GM18907 (cell line): ENCODE measurements at regions not wholly inside any gene's neighbourhood (a gene's known extent, or its start where the extent isn't known, plus 50 kb on each side); places are given as distances from the start of the nearest gene placed in this dataset.

Source experiments
- ATAC-seq: cut with Tn5 transposase; IDR thresholded peaks from one replicate; pipeline ENCODE4 v1.9.1; 2021; ENCODE audit warnings: mild to moderate bottlenecking, moderate library complexity; ENCODE audit not compliant: unreplicated experiment

DNA sequence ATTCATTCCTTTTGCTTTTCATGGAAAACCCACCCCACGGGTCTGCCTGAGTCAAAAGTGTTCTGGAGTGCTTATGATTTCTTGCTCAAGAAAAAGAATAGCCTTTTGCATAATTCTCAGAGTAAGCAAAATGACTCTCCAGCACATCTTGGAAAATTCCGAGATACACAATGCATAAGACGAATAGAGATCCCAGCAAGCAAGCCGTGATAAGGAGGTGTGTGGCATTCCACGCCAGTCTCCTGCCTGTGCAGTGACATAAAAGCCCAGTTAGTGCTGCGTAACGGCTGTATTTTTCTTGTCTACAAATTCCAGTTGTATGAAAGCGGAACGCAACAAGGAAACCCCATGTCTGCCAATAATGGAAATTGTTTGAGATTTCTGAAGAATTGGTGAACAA, 237.9 kb upstream of the GATB start:
- no peak for ATAC-seq

GRCh38 chr4:151997461-151997860, 236.7 kb upstream of the GATB start:
- ATAC-seq = no peak

GRCh38 chr4:151994429-151994828, 233.6 kb upstream of the GATB start:
- no peak for ATAC-seq

GRCh38 chr4:151993521-151993920, 232.7 kb upstream of the GATB start:
- no peak for ATAC-seq

DNA sequence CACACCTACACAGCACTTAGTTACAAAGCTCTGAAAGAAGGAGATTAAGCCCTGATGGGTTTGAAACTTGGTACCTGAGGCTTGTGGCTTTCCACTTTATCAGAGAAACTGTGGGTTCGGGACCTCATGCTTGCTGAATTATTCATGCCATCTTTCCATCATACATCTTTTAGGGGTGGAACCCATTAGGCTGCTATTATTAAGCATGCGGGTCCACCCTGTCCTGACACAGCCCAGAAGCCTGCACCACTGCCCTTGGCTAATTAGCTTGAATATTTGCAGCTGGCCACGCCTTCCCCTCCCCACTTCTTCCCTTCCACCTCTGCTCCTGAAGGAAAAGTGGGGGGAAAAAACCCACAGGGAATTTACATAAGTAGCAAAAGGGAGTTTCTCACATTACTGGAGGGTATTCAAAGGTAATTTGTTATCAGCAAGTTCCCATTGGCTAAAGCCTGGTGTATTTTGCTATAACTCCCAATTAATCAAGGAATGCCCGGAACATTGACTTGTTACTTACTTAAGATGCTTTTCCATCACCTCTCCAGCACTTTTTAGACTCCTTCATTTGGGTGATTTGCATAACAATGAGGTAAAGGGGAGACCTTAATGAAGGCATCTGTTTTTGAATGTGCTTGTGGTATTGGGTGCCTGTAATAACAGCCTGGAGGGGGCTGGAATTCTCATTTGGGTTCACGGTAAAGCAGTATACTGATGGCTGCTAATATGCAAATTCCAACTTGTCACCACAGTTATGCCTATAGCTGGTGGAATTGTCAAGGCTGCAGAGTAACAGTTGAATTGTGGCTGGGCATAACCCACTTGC, 231.7 kb upstream of the GATB start:
- ATAC-seq = no peak

DNA sequence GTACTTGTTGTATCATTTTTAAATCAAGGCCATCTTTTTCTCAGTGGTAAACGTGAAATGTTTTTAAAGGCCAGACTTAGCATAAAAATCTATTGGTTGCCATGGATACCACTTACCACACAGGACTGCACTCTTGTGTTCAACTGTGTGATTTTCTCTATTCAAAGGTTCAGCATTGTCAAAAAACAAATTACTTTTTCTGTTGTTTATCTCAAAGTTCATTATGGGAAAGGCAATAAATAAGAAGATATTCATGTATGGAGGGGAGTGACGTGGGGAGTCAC, 231.0 kb upstream of the GATB start:
- no peak for ATAC-seq

DNA sequence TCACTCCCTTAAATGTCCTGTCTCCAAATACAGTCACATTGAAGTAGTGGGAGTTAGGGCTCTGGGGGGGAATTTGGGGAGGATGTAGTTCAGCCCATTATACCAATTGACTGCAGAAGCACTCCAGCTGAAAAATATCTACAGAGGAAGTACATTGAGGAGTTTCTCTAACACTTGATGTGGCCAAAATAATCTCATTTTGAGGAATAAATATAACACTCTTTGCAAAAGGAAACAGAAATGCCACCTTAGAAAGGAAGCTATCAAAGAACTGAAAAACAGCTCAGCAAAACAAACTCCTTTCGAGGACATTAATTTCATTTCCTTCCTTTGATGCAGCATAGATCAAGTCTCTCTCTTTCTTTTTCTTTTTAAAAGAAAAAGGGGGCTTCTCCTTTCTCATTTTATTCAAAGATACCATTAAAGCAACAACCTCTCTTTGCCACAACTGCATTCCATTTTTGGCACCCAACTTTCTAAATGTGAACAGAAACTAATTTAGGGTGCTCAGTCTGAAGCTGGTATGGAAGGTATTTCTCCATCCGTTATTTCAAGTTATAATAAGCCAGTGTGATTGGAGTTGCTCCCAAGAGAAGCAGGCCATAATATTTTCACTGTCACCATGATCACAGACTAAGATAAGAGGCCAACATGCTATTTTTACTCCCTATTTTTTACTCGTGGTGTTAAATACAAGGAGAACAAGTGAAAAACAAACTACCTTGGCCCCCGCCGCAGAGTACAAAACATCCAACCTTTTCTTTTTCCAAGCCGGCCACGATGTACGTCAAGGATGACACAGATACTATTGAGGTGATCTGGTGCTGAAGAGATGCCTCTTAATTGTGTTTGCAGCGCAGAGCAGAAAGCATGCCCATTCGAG, 230.4 kb upstream of the GATB start:
- ATAC-seq = no peak

- no peak for ATAC-seq
These were observed 229.4 kb upstream of the GATB start for GRCh38 chr4:151990201-151990600.

DNA sequence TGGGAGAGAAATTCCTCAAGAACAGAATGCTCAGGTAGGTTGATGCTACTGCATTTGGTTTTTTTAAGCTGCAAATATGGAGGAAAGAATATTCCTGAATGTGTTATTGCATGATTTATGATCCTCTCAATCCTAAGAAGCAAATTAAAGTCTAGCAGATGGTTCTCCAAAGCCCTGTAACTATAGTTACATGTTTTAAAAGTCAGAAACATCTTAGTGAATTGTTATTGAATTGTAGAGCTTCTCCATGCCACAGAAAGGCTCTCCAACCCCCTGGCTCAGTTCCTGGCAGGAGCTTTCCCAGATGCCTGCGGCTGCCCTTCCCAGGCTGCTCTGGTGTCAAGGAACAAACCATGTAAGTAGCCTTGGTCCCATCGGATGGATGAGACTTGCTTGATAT, 227.8 kb upstream of the GATB start:
- no peak for ATAC-seq

DNA sequence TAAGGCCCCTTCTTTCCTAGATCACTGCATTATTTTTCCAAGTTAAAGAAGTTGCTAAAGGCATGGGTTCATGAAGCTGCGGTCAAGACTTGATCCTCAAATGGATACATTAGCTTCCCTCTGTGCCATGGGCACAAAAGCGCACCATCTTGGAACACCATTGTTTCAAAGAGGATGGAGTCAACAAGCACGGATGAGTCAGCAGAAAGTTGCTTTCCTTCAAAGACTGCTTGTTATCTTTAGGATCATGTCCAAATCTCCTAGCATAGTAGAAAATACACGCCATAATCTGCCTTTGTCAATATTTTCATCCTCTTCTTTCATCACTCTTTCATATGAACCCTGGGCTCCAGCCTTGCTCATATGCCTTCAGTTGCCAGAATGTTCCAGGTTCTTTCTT, 226.8 kb upstream of the GATB start:
- no peak for ATAC-seq

DNA sequence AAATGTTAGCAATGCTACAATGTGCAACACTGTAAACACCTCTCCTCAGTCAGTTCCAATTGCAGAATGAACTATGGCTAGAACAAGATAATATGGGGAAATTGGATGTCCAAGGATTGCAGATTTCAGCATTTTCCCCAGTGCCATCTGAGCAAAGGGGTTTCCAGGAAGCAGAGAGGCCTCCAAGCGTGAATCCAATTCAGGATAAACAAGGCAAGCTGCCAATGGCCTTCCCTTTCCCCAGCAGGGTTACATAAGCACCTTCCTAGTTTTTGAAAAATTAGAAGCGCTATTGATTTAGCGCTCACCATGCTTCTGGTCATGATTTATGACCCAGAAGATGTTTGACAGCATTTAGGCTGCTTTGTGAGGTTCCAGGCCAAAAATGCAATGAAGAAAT, 223.0 kb upstream of the GATB start:
- no peak for ATAC-seq

GRCh38 chr4:151979819-151980218, 219.0 kb upstream of the GATB start:
- no peak for ATAC-seq

DNA sequence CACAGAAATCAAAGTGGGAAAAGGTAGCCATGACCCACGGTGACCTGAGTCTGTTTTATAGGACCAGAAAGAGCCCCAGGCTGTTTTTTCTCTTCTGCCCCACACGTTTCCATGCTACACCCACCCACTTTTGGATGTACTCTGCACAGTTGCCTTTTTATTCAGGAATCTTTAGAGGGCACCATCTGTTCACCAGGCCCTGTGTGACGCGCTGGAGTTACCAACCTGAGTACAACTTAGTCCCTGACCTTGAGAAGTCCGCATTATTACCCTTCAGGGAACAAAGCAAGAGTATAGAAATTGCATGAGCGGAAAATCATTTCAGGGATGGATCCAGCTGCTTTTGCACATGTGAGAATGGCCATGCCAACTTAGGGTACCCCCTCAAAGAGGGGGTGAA, 207.8 kb upstream of the GATB start:
- no peak for ATAC-seq

- no peak for ATAC-seq
These were observed 206.3 kb upstream of the GATB start for GRCh38 chr4:151967074-151967473.

GRCh38 chr4:151962138-151962823, 201.5 kb upstream of the GATB start:
- ATAC-seq = no peak

GRCh38 chr4:151961456-151961855, 200.6 kb upstream of the GATB start:
- ATAC-seq = no peak

DNA sequence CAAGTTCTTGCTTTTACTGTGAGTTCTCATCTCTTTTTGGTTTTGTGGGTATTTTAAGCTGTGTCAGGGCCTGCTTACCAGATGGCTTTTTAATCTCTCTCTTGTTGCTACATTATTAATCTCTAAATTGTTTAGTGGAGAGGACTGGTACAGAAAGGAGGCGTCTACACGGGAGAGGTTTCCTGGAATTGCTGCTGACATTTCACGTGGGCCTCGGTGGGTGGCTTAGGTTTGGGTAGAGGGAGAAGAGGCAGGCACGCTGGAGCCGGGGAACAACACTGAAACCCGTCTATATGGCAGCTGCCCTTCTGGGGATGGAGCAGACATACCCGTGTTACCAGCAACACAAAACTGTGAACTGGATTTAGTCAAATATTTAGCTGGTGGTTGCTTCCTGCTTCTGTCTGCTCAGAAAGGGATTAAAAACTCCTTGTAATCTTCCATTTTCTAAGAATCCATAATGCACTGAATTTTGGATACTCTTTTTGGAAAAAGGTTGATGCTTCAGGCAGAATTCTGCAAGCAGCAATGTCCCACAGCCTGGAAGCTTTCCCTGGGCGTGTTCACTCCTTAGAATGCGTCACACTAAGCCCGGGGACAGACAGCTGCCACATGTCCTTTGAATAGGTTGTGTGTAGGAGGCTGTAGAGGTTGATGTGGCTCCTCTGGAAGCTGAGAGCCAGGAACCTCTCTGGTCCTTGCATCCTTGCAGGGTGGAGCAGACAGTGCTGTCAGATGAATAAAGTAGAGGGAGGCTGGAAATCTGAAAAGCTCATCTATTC, 199.8 kb upstream of the GATB start:
- no peak for ATAC-seq

DNA sequence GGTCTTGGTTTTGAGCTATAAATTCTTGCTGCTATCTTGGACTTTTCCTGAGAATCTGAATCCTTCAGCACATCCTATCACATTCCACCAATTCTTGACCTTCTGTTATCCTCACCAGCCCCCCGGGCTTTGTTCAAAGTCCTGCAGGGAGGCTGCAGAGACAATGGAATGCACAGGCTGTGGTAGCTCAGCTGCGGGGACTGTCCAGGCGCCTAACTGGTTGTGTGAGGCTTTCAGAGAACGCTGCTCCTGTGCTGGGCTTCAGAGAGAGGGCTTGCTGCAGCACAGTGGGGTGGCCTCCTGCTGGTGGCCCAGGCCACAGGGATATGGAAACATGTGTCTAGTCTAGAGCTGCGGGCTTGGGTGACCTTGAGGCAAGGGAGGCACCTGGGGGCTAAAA, 196.3 kb upstream of the GATB start:
- ATAC-seq = no peak

- no peak for ATAC-seq
These were observed 195.0 kb upstream of the GATB start for GRCh38 chr4:151955721-151956380.

DNA sequence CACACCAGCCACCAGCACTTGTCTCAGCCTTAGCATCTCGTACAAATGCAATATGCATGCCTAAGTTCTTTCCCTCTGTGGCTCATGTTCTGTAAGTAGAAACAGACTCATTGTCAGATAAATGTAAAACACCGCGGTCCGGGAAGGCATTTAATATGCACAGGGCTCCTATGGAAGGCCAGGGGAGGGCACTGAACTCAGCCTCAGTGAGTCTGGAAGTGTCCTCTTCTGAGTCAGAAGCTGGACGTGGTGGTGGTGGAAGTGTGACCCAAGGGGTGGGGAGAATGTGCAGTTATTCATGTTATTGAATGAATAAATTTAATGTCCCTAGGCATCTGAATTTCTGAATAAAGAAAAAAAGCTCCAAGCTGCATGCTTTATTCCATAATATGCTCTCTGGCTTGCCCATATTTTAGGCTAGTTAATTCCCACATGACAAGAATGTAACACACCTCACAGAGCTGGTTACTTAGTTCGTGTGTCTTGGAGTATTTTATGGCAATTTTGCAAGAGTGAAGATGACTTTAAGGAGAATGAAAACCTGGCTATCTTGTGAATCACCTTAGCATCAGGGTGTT, 193.1 kb upstream of the GATB start:
- no peak for ATAC-seq
